Stimulated activated CD4-positive, alpha-beta T cell treated with anti-CD3 and anti-CD28 coated beads, Interleukin-4, amount 100 ng/mL, for 48 hours (primary cell): ENCODE measurements at regions not wholly inside any gene's neighbourhood (a gene's known extent, or its start where the extent isn't known, plus 50 kb on each side); places are given as distances from the start of the nearest gene placed in this dataset.
"Not testable (repeated sequence)": the region's sequence is repeated elsewhere in the genome, so short reads cannot be mapped to it uniquely, and the experiment has no call there.

Experiments used
- DNase-seq, 2 donors: peaks; one replicate each; pipeline ENCODE4 v3.0.0-alpha.2; 2020; ENCODE audit warnings: low read depth in 2 of 2

DNA sequence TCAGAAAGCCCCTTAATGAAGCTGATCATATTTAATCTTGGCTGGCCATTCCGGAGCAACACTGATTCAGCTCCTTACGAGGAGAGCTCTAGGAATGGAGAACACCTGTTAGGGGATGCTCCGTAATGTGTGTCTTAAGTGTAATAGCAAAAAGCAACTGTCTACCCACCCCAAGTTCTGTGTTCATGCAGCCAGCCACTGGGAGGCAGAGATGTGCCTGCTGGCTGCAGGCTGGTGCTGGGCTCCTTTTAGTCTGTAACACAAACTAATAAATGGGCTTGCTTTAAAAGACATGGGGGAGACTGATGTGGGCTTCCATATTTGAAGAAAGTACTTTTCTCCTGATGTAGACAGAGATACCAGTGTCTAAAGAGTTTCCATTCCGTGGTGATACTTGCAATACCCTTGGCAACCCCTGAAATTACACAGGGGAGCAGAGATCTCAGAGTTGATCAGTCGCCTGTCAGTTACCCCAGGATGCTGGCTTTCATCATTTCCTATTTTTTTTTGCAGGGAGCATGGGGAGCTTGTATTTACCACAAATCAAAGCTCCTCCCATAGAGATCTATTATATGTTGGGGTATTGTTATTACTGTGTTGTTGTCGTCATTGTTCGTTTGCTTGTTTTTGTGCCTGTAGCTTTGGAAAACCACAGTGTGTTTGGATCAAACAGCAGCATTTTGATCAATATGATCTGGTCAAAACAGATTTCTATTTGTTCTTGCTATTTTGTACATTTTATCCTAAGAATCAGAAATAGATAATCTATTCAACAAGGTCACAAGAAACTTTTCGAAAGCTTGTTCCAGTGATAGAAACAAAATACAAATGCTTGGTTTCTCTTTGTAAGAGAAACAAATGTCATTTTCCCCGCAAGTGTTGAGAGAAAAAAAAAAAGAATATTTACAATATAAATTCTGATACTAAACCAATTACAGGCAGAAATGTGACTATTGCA is 65.8 kb downstream of the MTX3 start:
- no peak for DNase-seq

DNA sequence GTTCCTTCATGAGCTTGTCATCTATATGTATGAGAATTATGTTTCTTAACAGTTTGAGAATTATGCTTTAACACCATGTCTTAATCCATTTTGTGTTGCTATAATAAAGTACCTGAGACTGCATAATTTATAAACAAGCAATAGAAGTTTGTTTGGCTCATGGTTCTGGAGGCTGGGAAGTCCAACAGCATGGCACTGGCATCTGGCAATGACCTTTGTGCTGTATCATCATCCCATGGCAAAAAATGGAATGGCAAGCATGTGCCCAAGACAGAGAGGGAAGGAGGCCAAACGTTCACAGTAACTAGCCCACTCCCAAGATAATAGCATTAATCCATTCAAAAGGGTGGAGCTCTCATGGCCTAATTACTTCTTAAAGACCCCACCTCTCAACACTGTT is 67.6 kb downstream of the MTX3 start:
- DNase-seq = no peak

DNA sequence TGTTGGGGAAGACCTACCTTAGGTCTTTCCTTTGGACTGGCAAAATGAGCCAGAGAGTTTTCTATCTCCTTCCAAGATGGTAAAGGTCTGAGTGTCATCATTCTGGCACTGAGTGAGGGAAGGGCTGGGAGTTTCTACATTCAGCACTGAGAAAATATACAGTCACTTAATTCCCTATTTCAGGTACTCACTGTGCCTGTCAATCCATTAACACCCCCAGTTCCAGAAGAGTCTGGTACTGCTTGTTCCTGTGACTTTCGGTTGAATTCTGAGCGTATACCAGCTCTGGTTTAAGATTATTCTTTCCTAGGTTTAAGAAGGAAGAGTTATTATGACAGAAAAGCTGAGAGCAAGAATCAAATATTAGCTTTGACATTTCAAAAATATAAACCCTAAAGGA is 68.4 kb downstream of the MTX3 start:
- no peak for DNase-seq

DNA sequence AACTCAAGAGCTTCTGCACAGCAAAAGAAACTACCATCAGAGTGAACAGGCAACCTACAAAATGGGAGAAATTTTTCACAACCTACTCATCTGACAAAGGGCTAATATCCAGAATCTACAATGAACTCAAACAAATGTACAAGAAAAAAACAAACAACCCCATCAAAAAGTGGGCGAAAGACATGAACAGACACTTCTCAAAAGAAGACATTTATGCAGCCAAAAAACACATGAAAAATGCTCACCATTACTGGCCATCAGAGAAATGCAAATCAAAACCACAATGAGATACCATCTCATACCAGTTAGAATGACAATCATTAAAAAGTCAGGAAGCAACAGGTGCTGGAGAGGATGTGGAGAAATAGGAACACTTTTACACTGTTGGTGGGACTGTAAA is 83.6 kb downstream of the MTX3 start:
- DNase-seq = not testable (repeated sequence)

DNA sequence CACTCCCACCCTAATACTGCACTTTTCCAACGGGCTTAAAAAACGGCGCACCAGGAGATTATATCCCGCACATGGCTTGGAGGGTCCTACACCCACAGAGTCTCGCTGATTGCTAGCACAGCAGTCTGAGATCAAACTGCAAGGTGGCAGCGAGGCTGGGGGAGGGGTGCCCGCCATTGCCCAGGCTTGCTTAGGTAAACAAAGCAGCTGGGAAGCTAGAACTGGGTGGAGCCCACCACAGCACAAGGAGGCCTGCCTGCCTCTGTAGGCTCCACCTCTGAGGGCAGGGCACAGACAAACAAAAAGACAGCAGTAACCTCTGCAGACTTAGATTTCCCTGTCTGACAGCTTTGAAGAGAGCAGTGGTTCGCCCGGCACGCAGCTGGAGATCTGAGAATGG is 88.5 kb downstream of the MTX3 start:
- not testable (repeated sequence) for DNase-seq

DNA sequence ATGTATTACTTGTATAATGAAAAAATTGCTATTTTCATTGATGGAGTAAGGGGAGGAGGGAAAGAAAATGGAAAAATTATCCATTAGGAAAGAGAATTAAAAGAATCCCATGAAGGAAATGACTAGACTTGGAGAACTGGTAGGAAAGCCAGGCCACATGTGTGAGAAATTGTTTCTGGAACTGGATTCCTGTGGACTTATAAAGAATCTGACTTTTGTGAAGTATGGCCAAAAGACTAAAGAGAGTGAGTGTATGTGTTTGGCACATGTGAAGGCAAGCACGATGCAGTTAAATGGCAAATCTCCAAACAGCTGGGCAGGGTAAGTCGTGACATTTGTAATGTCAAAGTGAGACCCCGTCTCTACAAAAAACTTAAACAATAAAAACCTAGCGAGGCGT is 89.4 kb downstream of the MTX3 start:
- DNase-seq = no peak

DNA sequence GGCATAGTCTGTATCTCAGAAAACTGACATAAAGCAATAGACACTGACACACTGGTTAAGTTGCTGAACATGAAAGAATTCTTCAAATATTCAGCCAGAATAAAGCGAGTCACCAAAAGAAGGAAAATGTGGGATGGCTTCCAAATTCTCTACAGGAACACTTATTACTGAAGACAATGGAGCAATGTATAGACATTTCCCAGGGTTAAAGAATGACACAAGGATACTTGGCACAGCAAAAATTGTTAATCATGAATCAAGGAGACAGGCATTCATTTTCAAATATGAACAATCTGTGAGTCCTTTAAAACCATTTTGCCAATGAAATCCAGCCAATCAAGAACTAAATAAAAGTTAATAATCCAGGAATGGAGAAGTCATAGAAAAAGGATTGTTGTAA is 92.5 kb downstream of the MTX3 start:
- no peak for DNase-seq

DNA sequence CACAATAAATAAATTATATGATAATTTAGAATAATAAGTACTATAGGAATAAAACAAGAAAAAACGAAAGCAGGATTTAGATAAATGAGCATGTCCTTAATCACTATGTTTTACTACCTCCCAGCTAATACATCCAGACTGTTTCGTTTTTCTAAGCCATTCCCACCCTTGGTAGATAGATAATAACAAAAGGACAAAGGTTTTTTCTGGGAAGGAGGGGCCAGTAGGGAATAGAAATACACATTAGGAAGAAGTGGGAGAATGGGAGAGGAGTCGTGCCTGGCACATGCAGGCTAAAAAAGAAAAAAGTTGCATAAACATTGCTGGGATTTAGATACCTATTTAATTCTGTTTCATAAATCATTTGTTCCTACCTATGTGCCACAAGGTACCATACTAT is 97.1 kb downstream of the MTX3 start:
- DNase-seq = no peak

DNA sequence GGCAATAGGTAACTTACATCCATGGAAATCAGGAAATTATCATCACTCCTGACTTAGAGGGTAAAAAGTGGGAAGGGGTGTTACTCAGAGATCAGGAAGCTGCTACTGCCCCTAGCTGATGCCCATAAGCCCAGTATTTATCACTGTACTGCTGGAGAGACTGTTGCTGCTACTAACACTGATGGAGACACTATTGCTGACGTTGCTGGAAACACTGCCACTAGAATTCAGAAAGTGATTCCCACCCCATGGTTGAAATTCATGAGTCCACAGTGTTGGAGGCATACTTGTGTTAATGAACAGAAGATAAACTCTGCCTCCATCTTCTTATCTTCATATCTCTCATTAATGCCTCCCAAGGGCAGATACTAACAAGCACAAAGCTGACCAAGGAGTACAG is 97.6 kb downstream of the MTX3 start:
- no peak for DNase-seq

DNA sequence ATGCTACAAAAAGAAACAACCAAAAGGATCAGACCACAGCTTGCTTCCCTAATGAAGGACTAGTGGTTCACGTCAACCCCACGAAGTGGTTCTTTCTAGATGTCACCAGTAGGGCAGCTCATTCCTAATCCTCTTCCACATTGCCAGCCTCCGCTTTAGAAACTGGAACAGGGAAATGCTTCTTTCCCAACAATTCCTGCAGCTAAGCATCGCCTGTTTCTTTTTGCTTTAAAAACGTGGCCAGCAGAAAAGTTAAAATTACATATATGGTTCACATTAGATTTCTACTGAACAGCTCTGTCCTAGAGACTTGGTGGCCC is 100.2 kb downstream of the MTX3 start:
- DNase-seq = no peak

DNA sequence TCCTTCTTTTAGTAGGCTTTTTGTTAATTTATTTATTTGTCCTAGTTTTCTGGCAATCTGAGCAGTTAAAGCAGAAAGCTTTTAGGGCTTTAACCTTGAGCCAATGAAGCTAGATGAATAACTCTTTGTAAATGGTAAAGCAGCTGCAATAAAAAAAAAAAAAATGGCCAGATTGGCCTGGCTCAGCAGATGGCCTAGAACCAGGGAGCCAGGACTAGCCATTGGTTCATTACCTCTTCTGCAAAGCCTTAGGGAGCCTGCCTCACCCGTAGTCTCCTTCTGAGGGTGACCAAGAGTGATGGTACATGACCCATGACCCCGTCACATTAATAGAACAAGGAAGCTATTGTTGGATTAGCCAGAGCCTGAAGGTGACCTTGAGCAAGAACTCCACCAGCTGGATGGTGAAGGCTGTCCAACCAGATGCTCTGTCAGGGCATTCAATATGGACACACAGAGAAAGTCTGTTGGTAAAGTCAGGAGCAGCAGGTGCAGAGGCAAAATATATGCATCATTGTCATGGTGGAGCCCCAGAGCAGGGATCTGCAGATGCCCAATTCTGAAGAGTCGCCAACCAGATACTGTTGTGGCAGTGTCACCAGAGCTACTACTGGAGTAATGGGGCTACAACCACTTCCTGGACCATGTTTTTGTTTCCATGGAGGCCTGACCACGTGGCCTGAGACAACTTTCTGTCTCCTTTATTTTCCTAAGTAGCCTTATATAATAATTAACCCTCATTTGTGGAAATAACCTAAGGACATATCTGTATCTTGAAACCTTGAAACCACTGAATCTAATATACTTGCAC is 100.7 kb downstream of the MTX3 start:
- DNase-seq = no peak

DNA sequence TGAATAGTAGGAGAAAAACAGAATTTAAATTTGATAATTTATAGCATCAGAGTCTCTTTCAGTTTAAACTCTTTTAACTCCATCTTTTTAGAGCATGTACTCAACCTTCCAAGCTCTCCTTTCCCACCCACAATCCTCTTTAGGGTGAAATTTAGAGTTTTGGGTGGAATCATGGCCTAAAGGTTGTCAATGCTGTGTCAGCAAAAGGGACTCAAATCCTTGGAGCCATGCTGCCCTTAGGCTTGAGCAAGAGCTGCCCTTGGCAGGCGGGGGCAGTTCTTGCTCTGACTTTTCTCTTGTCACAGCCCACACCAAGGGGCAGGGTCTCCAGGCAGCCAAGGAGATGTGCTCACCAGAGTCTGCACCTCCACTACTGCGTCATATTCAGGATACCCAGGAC is 102.4 kb downstream of the MTX3 start:
- DNase-seq = no peak

DNA sequence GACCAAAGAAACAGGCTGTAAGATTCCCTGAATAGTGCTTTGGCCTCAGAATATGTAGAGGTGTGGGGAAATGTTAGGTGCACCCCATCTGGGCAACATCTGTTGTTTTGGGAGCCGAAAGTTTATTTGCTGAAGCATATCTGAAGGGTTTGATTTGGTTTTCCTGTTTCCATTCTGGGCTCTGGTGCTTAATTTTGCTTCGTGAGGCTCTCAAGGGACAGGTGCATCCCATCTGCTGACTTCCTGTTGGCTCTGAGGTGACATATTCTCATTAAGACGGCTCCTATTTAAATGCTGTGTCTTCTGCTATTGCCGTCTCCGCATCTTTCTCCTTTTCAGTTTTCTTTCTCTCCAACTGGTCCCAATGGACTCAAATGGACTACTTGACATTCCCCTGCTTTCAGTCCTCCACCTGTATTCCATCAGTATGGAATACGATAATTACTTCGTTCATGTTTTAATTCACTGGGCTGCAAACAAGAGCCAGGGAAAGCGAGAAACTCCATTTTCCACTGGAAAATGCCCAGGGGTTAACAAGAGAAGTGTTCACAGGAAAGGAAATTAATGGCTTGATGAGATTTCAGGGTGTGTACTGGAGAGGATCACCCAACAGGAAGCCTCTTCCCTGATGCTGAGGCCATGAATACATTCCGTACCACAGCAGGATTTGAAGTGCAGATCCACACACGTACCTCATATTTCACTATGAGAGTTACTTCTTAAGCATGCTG is 104.0 kb downstream of the MTX3 start:
- no peak for DNase-seq

DNA sequence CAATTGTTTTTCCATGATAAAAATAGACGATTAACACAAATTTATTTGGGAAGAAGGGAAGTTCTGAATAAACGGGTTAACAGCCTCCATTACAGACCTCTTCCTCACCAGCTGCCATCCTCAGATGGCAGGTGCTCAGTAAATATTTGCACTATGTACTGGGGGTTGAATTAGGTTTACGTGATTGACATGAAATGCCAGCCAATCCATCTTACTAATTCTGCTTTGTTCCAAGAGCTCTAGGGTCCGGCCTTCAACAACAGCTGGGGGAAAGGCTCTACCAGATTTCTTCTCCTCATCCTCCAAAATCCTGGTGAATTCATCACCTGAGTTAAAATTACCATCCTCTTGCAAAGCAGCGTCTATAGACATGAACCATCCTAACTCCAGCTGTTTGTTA is 104.6 kb downstream of the MTX3 start:
- DNase-seq = no peak

DNA sequence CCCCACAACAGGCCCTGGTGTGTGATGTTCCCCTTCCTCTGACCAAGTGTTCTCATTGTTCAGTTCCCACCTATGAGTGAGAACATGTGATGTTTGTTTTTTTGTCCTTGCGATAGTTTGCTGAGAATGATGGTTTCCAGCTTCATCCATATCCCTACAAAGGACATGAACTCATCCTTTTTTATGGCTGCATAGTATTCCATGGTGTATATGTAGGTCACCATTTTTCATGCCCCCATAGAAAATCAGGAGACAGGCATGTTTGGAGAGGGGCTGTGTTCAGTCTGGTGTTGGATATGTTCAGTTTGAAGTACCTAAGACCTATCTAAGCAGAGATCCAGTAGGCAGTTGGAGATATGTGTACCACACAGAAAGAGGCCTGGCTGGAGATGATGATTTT is 111.2 kb downstream of the MTX3 start:
- DNase-seq = not testable (repeated sequence)

DNA sequence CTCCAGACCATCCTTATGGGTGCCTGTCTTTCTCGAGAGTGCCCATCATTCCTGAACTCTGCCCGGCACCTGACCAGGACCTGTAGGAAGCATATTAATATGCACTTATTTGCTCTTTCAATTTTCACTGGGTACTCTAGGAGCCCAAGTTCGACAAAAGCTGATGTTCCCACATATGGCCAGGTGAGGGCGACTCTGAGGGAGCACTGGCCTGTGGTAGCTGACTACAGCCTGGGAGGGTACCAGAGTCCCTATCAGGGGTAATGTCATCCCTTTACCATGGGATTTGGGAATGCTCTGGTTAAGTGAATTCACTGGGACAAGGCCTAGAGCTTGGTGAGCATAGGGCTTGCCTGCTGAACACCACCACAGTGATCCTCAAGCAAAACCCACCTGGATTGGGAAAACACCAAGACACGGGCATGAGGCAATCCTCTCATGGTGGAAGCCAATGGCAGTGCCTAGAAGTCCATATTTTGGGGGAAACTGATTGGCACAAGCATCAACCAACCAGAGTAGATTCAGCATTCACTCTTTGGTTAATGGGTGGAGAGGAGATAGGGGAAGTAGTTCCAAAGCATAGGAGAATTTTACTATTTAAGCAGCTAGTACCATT is 112.2 kb downstream of the MTX3 start:
- DNase-seq = peak; percentile 14 to 43

DNA sequence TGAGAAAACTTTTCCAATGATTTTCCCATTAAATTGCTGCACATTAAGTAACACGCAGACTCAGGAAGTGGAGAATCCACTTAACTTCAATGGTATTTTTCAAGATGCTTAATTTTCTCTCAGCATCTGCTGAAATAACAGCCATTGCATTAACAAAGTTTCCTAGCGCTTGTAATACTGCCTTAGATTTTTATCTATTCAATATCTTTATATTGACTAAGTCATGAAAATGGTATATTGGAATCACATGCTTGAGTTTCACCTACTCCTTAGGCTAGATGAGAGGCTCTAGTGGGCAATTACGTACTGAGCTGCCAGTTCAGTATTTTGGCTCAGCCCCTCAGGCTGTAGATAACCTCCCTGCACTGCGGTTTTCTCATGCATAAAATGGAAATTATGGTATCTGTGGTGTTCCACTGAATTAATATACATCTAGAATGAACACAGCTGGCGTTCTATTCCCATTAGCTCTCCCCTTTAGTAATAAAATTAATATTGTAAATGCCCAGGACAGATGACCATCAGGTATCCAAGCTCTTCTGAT is 112.9 kb downstream of the MTX3 start:
- no peak for DNase-seq

DNA sequence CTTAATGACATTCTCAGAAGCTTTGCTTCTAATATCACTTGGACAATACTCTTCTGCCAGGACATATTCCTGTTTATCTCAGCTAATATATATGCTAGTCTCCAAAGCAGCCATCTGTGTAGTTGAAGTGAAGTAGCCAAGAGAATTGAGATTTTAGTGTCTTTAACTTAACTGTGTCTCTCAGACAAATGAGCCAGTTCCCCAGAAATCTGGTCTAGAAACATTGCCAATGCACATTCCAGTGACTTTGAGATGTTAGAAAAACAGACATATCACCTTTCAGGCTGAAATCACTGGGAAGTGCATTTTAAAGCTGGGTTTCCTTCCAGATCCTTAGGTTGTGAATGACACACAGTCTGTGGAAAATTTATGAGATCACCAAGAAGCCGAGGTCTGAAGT is 114.6 kb downstream of the MTX3 start:
- DNase-seq = no peak

DNA sequence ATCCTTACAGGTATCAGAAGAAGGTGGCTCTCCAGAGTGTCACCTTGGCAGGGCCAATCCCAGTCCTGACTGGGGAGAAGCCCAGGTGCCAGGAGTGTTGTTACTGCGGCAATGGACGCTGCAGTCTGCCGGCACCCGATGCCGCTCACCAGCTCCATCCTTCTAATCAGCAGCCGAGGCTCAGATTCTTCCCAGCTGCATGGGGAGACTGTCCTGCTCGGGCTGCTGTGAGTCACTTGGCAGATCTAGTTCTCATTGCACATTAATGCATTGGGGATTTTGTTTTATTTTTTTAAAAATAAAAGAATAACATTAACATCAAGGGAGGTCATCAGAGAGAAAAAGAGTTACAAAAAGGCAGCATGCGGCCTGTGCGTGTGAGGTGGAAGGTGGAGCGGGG is 115.8 kb downstream of the MTX3 start:
- DNase-seq = no peak

DNA sequence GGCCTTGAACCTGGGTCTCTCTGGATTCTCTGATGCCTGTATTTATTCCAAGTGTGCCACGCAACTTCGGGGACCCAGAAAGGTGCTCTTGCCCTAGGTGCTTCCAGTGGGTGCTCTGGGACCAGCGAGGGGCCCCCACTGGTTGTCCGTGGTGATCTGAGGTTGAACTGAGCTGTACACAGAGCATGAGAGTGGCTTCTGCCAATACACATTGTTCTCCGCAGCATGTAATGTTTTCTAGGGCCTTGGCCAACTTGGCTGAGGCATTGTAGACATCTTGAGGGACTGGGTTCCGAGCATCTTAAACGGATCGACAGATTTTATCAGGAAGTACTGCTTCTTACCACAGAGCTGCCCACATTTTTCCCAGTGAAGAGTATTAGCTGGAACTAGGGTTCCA is 117.9 kb downstream of the MTX3 start:
- no peak for DNase-seq

DNA sequence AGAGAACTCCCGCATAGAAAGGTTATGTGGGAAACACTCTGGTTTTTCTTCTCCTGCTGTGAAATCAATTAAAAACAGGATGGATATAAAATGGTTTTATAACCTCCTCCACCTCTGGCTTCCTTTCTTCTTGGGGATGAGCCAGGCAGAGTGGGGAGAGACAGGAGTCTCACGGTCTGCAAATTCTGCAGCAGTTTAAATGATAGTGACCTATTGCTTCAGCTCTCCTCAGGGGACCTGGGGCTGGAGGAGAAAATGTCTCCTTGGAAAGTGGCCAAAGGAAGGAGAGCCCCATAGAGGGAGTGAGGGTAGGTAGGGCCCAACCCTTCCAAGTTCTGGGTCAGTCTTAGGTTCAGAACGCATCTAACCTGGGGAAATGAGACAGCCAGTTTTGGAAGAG is 118.8 kb downstream of the MTX3 start:
- no peak for DNase-seq
